Suppressor macrophage (primary cell): ENCODE measurements at regions not wholly inside any gene's neighbourhood (a gene's known extent, or its start where the extent isn't known, plus 50 kb on each side); places are given as distances from the start of the nearest gene placed in this dataset.
A peak's percentile ranks its signal among the peaks of the same experiment; 100 is the strongest.

Experiments
- DNase-seq, 4 experiments: peaks; one replicate each; pipeline ENCODE4 v3.0.0-alpha.2; 2020 to 2022

DNA sequence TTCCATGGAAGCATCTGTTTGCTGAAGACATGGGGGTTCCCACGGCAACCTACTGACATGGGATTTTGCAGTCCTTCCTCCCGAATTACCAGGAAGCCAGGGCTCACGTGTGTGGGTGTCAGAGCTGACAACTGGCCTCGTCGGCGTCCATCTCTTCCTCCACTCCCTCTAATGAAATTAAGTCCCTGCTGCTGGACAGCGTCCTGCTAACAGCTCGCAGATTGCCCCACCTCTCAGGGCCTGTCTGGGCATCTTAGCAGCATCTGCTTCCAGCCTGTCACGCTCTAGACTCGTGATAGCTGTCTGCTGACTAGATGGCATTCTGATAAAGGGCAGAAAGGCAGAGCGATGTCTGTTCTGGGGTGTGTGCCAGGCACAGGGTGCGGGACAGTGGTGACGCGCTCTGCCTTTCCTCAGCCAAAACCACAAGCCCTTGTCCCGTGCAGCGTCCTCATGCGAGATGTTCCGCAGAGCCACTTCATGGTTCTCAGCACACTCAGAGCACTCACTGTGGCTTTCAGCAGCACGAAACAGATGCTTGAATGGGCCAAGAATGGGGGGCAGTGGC lies 161.1 kb downstream of the ARL4C start:
- DNase-seq = peak; percentile 93 to 99 (median 96)

DNA sequence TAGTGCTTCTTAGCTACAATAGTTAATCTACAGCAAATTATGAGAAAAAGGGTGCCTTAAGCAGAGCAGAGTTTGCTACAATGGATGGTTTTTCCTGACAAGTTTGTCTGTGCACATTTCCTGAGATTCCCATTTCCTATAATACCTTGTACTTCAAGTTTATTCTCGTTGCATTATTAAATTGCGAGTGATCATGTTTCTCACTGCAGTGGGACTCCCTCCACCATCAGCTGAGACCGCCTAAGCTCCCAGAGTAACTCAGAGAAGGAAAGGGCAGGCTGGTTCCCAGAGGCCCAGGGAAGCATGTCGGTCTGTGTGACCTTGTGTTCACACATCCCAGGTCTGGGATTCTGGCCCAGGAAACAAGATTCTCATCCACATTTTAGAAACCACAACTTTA lies 162.1 kb downstream of the ARL4C start:
- no peak for DNase-seq

GRCh38 chr2:234334151-234334550 lies 162.7 kb downstream of the ARL4C start:
- DNase-seq = no peak

DNA sequence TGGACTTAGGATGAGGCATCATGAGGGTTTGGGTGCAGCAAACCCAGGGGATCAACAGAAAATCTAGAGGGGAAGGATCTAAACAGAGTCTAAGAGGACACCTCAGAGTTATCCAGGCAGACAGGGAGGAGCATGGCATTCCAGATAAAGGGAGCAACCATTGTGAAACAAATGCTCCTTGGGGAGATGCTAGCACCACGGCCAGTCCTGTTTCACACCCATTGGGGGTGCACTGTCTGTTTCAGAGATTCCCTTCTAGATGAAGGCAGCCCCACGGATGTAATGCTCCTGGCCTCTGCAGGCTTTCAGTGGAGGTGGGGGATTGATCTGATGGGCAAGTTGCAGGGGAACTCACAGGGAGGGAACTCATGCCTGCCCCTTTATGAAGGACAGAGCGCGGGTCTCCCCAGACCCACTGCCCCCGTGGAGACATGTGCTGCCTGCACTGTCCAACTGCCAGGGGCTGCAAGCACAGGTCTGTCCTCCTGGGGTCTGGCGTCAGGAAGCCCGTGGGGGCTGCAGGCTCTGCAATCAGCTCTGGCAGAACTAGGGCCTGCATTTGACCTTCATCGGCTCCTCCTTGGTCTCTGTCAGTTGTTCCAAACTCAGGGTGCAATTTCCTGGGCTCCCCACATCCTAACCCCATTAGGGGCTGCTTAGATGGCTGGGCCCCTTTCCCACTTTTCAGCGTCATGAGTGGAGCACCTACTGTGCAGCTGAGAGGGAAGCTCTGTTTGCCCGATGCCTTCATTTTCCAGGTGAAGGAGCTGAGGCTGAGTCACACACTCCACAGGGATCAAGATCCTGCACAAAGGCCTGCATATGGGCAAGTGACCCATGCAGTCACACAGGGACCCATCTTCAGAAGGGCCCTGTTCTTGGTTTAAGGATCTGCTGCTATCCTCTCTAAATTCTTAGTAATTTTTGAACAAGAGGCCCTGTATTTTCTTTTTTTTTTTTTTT lies 163.4 kb downstream of the ARL4C start:
- DNase-seq = peak in 2 of 4 experiments; percentile 28 to 30

- no peak for DNase-seq
Measured at GRCh38 chr2:234331966-234332365, 164.9 kb downstream of the ARL4C start.

DNA sequence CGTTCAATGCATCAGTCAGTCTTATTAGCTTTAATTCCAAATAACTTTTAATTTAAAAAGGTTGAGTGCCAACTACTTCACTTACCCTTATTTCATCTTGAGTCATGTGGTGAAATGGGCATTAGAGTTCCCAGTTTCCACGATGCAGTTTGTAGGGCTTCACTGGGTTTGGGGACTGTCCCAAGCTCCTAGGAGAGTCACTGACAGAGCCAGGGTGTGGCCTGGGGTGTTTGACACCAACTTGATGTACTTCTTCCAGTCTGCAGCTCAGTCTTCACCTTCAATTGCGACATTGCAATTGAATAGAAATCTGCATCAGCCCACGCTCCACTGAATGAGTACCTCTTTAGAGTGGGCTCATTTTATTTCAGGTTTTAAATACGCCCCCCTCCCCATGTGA lies 165.3 kb downstream of the ARL4C start:
- peak in 2 of 4 experiments; percentile 31 to 34 for DNase-seq

GRCh38 chr2:234330902-234331301 lies 166.0 kb downstream of the ARL4C start:
- no peak for DNase-seq

DNA sequence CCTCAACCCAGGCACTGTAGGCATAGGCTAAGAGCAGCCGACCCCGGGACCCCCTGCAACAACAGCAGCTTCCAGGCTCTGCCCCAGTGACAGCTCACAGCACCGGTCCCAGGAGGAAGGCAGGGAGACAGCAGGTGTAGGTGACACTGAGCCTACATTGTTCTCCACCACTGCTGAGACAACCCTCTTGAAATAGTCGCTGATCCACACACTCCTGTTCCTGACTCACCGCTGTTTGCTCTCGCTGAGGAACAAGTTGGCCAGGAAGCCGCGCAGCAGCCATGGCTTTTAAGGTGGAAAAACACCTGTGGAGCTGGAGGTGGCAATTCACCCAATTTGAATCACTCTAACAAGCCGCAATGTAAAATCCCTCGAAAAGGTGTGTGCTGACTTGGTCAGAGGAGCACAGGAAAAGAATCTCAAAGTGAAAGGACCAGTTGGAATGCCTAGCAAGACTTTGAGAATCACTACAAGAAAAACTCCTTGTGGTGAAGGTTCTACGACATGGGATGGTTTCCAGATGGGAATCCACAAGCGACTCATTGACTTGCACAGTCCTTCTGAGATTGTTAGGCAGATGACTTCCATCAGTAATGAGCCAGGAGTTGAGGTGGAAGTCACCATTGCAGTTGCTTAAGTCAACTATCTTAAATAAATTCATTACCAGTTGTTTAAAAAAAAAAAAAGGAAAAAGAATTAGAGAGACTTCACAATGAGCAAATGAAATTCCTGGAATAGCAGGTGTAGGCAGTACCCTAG lies 167.5 kb downstream of the ARL4C start:
- DNase-seq = no peak

GRCh38 chr2:234328444-234328990 lies 168.4 kb downstream of the ARL4C start:
- no peak for DNase-seq

GRCh38 chr2:234326694-234327093 lies 170.2 kb downstream of the ARL4C start:
- no peak for DNase-seq

GRCh38 chr2:234324116-234324515 lies 172.8 kb downstream of the ARL4C start:
- DNase-seq = no peak

DNA sequence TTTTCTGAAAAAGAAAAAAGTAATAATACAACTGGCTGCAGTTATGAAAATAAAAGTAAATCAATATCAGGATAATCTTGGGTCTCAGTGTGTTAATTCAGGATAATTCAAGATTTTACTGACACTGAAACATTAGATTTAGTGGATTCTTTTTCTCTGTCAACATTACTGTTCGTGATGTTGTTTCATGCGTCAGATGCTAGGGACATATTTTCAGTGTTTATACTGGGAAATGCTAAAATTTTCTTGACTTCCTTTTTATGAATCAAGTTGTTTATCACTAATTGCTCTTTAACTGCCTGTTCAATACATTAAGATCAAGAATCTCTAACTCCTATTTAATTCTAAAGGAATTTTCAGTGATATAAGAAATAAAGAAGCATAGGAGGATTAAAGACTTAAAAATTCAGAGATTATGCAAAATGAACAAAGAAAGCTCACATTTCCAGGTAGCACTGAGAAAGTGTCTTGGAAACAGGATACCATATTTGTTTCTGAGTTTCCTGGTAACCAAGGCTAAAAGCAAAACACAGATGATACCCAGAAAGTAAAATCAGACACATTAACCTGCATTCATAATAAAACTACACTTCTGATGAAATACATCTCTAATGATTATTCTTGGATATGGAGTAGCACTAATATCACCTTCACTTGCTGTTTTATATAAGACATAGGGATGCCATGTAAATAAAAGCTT lies 174.0 kb downstream of the ARL4C start:
- no peak for DNase-seq

DNA sequence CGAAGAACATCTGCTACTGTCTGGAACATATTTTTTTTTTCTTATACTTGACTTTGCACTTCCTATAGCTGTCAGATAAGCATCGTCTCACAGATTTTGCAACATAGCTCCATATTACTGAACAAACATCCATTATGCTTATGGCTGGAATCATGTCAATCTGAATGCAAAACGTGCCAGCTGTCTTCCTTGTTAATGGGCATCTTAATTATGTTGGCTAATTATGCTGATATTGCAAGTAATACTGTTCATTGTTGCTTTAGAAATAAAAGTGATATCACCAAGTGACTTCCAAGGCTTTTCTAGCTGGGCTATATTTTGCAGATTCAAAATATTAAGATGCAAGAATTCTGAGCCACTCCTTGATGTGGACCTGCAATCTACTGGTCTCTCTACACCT lies 176.8 kb downstream of the ARL4C start:
- DNase-seq = no peak

DNA sequence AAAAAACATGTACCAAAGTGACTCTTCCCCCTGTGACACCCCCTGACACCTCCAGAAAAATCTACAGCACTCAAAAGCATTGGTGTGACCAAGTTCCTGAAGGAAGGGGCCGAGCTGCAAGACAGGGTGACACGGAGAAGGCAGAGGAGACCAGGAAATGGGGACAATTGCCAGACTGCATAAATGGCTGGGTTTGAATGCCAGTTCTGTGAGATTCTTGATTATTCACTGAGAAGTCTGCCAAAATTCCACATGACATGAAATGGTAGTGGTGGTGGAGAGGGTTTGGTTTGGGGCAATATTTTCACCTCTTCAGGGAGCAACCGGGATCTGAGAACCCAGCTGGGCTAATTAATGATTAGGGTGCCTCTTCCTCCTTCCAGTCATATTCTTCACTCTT lies 178.5 kb downstream of the ARL4C start:
- no peak for DNase-seq

DNA sequence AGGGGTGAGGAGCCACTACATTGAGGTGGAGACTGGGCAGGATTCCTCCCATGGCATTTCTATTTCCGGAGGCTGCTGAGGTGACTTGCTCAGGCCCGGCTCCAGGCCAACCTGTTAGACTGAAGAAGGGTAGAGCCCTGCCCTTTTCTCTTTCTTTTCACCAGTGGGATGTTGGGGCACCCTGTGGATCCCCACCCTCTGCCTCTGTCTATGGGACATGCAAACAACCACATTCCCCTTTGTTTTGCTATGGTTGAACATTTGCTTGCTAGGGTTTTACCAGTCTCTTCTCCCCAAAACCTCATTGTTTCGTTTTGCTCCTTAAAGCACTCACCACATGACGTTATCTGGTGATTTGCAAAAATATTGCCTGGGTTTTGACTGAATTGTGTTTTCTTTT lies 183.3 kb downstream of the ARL4C start:
- no peak for DNase-seq

- no peak for DNase-seq
Measured at GRCh38 chr2:234310166-234310565, 186.7 kb downstream of the ARL4C start.

DNA sequence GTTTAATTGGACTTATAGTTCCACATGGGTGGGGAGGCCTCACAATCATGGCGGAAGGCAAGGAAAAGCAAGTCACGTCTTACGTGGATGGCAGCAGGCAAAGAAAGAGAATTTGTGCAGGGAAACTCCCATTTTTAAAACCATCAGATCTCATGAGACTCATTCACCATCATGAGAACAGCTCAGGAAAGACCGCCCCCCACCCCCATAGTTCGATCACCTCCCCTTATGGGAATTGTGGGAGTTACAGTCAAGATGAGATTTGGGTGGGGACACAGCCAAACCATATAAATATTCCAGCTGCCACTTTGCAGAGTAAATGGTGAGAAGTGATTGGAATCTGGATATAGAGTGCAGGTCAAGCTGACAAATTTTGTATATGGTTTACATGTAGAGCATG lies 187.4 kb downstream of the ARL4C start:
- DNase-seq = peak in 3 of 4 experiments; percentile 22 to 46 (median 35)

DNA sequence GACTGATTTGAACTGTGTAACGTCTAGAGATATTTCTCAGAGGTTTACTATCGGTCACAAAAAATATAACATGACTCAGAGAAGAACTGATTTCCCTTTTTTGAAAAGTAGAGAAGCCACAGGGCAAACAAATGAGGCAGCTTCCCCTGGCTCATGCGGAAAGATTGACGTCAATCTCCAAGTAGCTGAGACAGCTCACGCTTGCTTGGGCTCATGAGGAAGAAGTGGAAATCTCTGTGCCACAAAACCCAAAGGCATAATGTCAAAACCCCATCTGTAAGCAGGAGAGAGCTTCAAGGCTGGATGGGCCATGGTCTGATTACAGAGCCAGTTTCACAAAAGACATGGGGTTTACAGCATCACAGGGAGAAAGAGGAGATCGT lies 188.1 kb downstream of the ARL4C start:
- DNase-seq = peak; percentile 93 to 99 (median 95)

- DNase-seq = peak; percentile 23 to 63 (median 58)
Measured at GRCh38 chr2:234308073-234308812, 188.6 kb downstream of the ARL4C start.

DNA sequence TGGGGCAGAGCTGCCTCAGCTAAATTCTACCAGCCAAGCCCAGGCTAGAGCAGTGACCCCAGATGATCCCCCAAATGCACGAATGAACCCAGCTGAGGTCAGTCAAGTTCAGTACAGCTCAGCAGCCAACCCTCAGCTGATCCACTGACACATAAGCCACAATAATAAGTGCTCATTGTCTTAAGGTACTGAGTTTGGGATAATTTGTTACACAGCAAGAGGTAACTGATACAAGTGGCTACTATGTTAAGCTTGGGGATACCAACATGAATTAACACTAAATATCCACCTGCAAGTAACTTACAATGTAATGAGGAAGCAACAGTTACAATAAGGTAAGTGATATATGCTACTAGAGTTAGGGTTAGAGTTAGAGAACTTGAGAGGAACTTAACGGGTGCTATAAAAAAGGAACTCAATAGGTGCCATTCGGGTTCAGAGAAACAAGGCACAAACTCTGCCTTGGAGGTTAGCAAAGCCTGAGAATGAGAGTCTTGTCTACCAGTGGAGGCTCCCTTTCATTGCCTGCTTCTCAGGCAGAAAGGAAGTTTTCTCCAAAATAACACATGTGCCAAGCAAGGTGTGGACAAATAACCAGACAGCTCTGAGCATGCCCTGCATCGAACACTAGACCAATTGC lies 189.4 kb downstream of the ARL4C start:
- DNase-seq = peak in 3 of 4 experiments; percentile 11 to 46 (median 28)
